GM12891 (cell line): ENCODE measurements at regions not wholly inside any gene's neighbourhood (a gene's known extent, or its start where the extent isn't known, plus 50 kb on each side); places are given as distances from the start of the nearest gene placed in this dataset.

Source experiments
- PAX5 ChIP-seq: IDR thresholded peaks from 2 replicates; pipeline ENCODE4 v1.6.1; 2011; ENCODE audit warnings: low read length, moderate library complexity, mild to moderate bottlenecking; ENCODE audit not compliant: insufficient read depth, severe bottlenecking
- POLR2A ChIP-seq: IDR thresholded peaks from 2 replicates; pipeline ENCODE4 v1.6.1; 2011; ENCODE audit warnings: low read depth, low read length, control low read depth
- POLR2AphosphoS5 ChIP-seq: IDR thresholded peaks from 2 replicates; pipeline ENCODE4 v1.6.1; 2011; ENCODE audit warnings: low read depth, low read length, control low read depth
- POU2F2 ChIP-seq: IDR thresholded peaks from 2 replicates; pipeline ENCODE4 v1.6.1; 2011; ENCODE audit warnings: low read depth, mild to moderate bottlenecking, control low read depth, low read length, moderate library complexity
- SPI1 ChIP-seq: IDR thresholded peaks from 2 replicates; pipeline ENCODE4 v1.6.1; 2011; ENCODE audit warnings: low read depth, low read length, control low read depth
- TAF1 ChIP-seq: IDR thresholded peaks from 2 replicates; pipeline ENCODE4 v1.6.1; 2011; ENCODE audit warnings: low read depth, low read length, control low read depth

GRCh38 chr6:5898563-5898962 is 108.2 kb downstream of the NRN1 start:
- TF ChIP-seq POLR2A: no peak
- no peak for TF ChIP-seq POLR2AphosphoS5
- TF ChIP-seq TAF1: no peak
- TF ChIP-seq PAX5: no peak
- TF ChIP-seq SPI1: no peak
- no peak for TF ChIP-seq POU2F2
